ENCODE measurements at regions not wholly inside any gene's neighbourhood (a gene's known extent, or its start where the extent isn't known, plus 50 kb on each side); places are given as distances from the start of the nearest gene placed in this dataset.

GRCh38 chr17:77534137-77534536, 393.4 kb downstream of the SEC14L1 start:
- H3K27me3 ChIP-seq, result peaks cover 10% of the 10 kb centered on the region
- H3K36me3 ChIP-seq, result no peaks in the 10 kb centered on the region
- no peak overlapping the region for H3K27ac ChIP-seq
- TF ChIP-seq POLR2AphosphoS5 (IDR thresholded peaks at IDR 0.05) (no peak), CTCF (IDR thresholded peaks at IDR 0.05) (no peak), EP300 (IDR thresholded peaks at IDR 0.05; ENCODE audit: low read depth) (no peak), POLR2A (IDR thresholded peaks at IDR 0.05) (no peak)
- no peaks in the 10 kb centered on the region for H3K4me1 ChIP-seq
- intact Hi-C loops (cut with DNase I; ENCODE audit: low total_unique reads) (no loop called here), in situ Hi-C loops (cut with MboI; ENCODE audit: low pct_ligation_motif_present in 1 of 4, low pct_unique_long_range_greater_than_20kb in 1 of 4, low sequenced_read_pairs in 3 of 4) (loop anchor here in 1 of 4 donors (25.0 kb wide), 1 partner anchor 478 kb away; no protein-coding TSS in a partner anchor)
- no peaks in the 10 kb centered on the region for H3K9me3 ChIP-seq
- DNase-seq, result no peak
- H3K4me3 ChIP-seq, result no peak overlapping the region
- WGBS, 2 donors (ENCODE audit: low coverage in 1 of 2), result 96 to 100% methylated on average over 1 to 5 of the region's 5 CpGs

- 43 to 49% methylated on average over 7 to 10 of the region's 10 CpGs for WGBS, 2 donors (ENCODE audit: low coverage in 1 of 2)
- Histone ChIP-seq H3K4me1 (no peaks in the 10 kb centered on the region), H3K27ac (no peak overlapping the region), H3K36me3 (no peaks in the 10 kb centered on the region), H3K27me3 (no peaks in the 10 kb centered on the region), H3K4me3 (no peak overlapping the region), H3K9me3 (no peaks in the 10 kb centered on the region)
- DNase-seq, result no peak
- no peak for TF ChIP-seq POLR2AphosphoS5 (IDR thresholded peaks at IDR 0.05)
- intact Hi-C loops (cut with DNase I; ENCODE audit: low total_unique reads), result no loop called here
- in situ Hi-C loops (cut with MboI; ENCODE audit: low pct_ligation_motif_present in 1 of 4, low pct_unique_long_range_greater_than_20kb in 1 of 4, low sequenced_read_pairs in 3 of 4), result loop anchor here in 1 of 4 donors (25.0 kb wide), 1 partner anchor 477 kb away; no protein-coding TSS in a partner anchor
These were observed 394.7 kb downstream of the SEC14L1 start for GRCh38 chr17:77535435-77535834.

GRCh38 chr17:77535892-77536291, 395.1 kb downstream of the SEC14L1 start:
- H3K4me1 ChIP-seq, result no peaks in the 10 kb centered on the region
- intact Hi-C loops (cut with DNase I; ENCODE audit: low total_unique reads) (no loop called here), in situ Hi-C loops (cut with MboI; ENCODE audit: low pct_ligation_motif_present in 1 of 4, low pct_unique_long_range_greater_than_20kb in 1 of 4, low sequenced_read_pairs in 3 of 4) (loop anchor here in 1 of 4 donors (25.0 kb wide), 1 partner anchor 476 kb away; no protein-coding TSS in a partner anchor)
- no peak overlapping the region for H3K27ac ChIP-seq
- DNase-seq, result no peak
- H3K9me3 ChIP-seq, result no peaks in the 10 kb centered on the region
- WGBS, 2 donors (ENCODE audit: low coverage in 1 of 2), result 66 to 73% methylated on average over 6 of the region's 6 CpGs
- no peak for TF ChIP-seq POLR2AphosphoS5 (IDR thresholded peaks at IDR 0.05)
- TF ChIP-seq POLR2A (IDR thresholded peaks at IDR 0.05), result no peak
- no peak for TF ChIP-seq CTCF (IDR thresholded peaks at IDR 0.05)
- TF ChIP-seq EP300 (IDR thresholded peaks at IDR 0.05; ENCODE audit: low read depth), result no peak
- no peak overlapping the region for H3K4me3 ChIP-seq
- H3K36me3 ChIP-seq, result no peaks in the 10 kb centered on the region
- peaks cover 2% of the 10 kb centered on the region for H3K27me3 ChIP-seq

GRCh38 chr17:77537566-77537965, 396.8 kb downstream of the SEC14L1 start:
- TF ChIP-seq CTCF (IDR thresholded peaks at IDR 0.05) (no peak), POLR2A (IDR thresholded peaks at IDR 0.05) (no peak), POLR2AphosphoS5 (IDR thresholded peaks at IDR 0.05) (no peak), EP300 (IDR thresholded peaks at IDR 0.05; ENCODE audit: low read depth) (no peak)
- no peak for DNase-seq
- Histone ChIP-seq H3K27ac (no peak overlapping the region), H3K4me1 (no peaks in the 10 kb centered on the region), H3K4me3 (no peak overlapping the region), H3K36me3 (no peaks in the 10 kb centered on the region), H3K27me3 (peaks cover 14% of the 10 kb centered on the region), H3K9me3 (no peaks in the 10 kb centered on the region)
- in situ Hi-C loops (cut with MboI; ENCODE audit: low pct_ligation_motif_present in 1 of 4, low pct_unique_long_range_greater_than_20kb in 1 of 4, low sequenced_read_pairs in 3 of 4), result loop anchor here in 1 of 4 donors (25.0 kb wide), 1 partner anchor 475 kb away; no protein-coding TSS in a partner anchor
- WGBS, 2 donors (ENCODE audit: low coverage in 1 of 2), result 90 to 100% methylated on average over 2 to 7 of the region's 7 CpGs
- intact Hi-C loops (cut with DNase I; ENCODE audit: low total_unique reads), result no loop called here

GRCh38 chr17:77540531-77540930, 399.8 kb downstream of the SEC14L1 start:
- Histone ChIP-seq H3K9me3 (no peaks in the 10 kb centered on the region), H3K27ac (no peak overlapping the region), H3K4me1 (peaks cover 0 to 14% (median 4%) of the 10 kb centered on the region in 4 donors), H3K4me3 (no peak overlapping the region), H3K27me3 (peaks cover 14% of the 10 kb centered on the region), H3K36me3 (no peaks in the 10 kb centered on the region)
- DNase-seq, result no peak
- no peak for TF ChIP-seq CTCF (IDR thresholded peaks at IDR 0.05)
- no peak for TF ChIP-seq POLR2A (IDR thresholded peaks at IDR 0.05)
- in situ Hi-C loops (cut with MboI; ENCODE audit: low pct_ligation_motif_present in 1 of 4, low pct_unique_long_range_greater_than_20kb in 1 of 4, low sequenced_read_pairs in 3 of 4), result loop anchor here in 3 of 4 donors (10.0 to 25.0 kb wide), 2 partner anchors 472 to 474 kb away; no protein-coding TSS in a partner anchor
- WGBS, 2 donors (ENCODE audit: low coverage in 1 of 2), result 71 to 80% methylated on average over 1 to 11 of the region's 11 CpGs
- intact Hi-C loops (cut with DNase I; ENCODE audit: low total_unique reads), result loop anchor here (5.0 kb wide), 1 partner anchor 472 kb away; no protein-coding TSS in a partner anchor

Data from transverse colon (tissue), 4 donors.